B cell (primary cell): ENCODE measurements at regions not wholly inside any gene's neighbourhood (a gene's known extent, or its start where the extent isn't known, plus 50 kb on each side); places are given as distances from the start of the nearest gene placed in this dataset.

Source experiments
- ATAC-seq: fragments of 200-7000 bp; cut with Tn5 transposase; one replicate; pipeline ENCODE4 v1.10.0; 2021; ENCODE audit warnings: low read depth, mild to moderate bottlenecking, moderate number of reproducible peaks, moderate library complexity
- CTCF ChIA-PET: fragments of 350-600 bp; sonication (Branson Sonifier 250); formaldehyde crosslinking; loops from one replicate; lab custom pipeline; 2021; ENCODE audit warnings: antibody characterized with exemption, inconsistent platforms; lab: Charles Lee
- POLR2A ChIA-PET: fragments of 350-600 bp; sonication (Branson Sonifier 250); formaldehyde crosslinking; loops from one replicate; lab custom pipeline; 2021; ENCODE audit warnings: antibody characterized with exemption; lab: Charles Lee
- DNase-seq: peaks from one replicate; pipeline ENCODE4 v3.0.0; 2013
- H2AFZ ChIP-seq: 2 replicates; pipeline ENCODE4 v1.6.1; 2012; ENCODE audit warnings: mild to moderate bottlenecking, low read depth, low read length; ENCODE audit not compliant: insufficient read depth, poor library complexity, severe bottlenecking
- H3K27ac ChIP-seq, 2 donors: 1 replicate in 1 of 2; 2 replicates in 1 of 2; pipeline ENCODE4 v1.5.1; 2012 to 2013; ENCODE audit warnings: low read length in 2 of 2, mild to moderate bottlenecking in 2 of 2, moderate library complexity in 1 of 2
- H3K27me3 ChIP-seq, 4 experiments: fragments of 200-600 bp in 1 of 4; sonication (generic) in 1 of 4; replicated peaks in 1 of 4; 1 replicate in 2 of 4; 2 replicates in 2 of 4; pipeline versions ENCODE4 v1.6.1 to v1.7.0; 2013 to 2016; ENCODE audit warnings: low read length in 3 of 4, mild to moderate bottlenecking in 2 of 4, mixed read lengths in 1 of 4, moderate library complexity in 1 of 4; ENCODE audit not compliant: insufficient read depth in 4 of 4, control insufficient read depth in 3 of 4; ENCODE audit errors: control extremely low read depth in 1 of 4
- H3K36me3 ChIP-seq, 2 experiments: replicated peaks in 1 of 2; 1 replicate in 1 of 2; 2 replicates in 1 of 2; pipeline versions ENCODE4 v1.6.1 to v1.7.1; 2013; ENCODE audit warnings: low read length in 1 of 2; ENCODE audit not compliant: insufficient read depth in 2 of 2, control insufficient read depth in 1 of 2; ENCODE audit errors: control extremely low read depth in 1 of 2, extremely low read depth in 1 of 2
- H3K4me1 ChIP-seq, 2 donors: fragments of 200-600 bp in 1 of 2; sonication (generic) in 1 of 2; 1 replicate in 1 of 2; 2 replicates in 1 of 2; pipeline versions ENCODE4 v1.5.1 to v1.6.1; 2013 to 2017; ENCODE audit warnings: low read length in 2 of 2; ENCODE audit not compliant: control insufficient read depth in 2 of 2, insufficient read depth in 2 of 2
- H3K4me2 ChIP-seq: replicated peaks from 2 replicates; pipeline ENCODE3; 2012; ENCODE audit warnings: mild to moderate bottlenecking, low read depth, low read length; ENCODE audit not compliant: poor library complexity, severe bottlenecking
- H3K4me3 ChIP-seq, 5 experiments: fragments of 200-600 bp in 1 of 5; sonication (generic) in 1 of 5; 1 replicate in 3 of 5; 2 replicates in 2 of 5; pipeline versions ENCODE4 v1.5.1 to v1.7.0; 2011 to 2016; ENCODE audit warnings: low read length in 4 of 5, mild to moderate bottlenecking in 4 of 5, low read depth in 2 of 5, control low read depth in 1 of 5, moderate library complexity in 1 of 5; ENCODE audit not compliant: insufficient read depth in 1 of 5; ENCODE audit errors: control extremely low read depth in 1 of 5, extremely low read depth in 1 of 5
- H3K79me2 ChIP-seq: fragments of 200-600 bp; sonication (generic); one replicate; pipeline ENCODE4 v1.6.0; 2016; ENCODE audit warnings: low read length; ENCODE audit not compliant: control insufficient read depth, insufficient read depth
- H3K9ac ChIP-seq: fragments of 200-600 bp; sonication (generic); 2 replicates; pipeline ENCODE4 v1.6.1; 2017; ENCODE audit warnings: mild to moderate bottlenecking, low read length, moderate library complexity
- H3K9me3 ChIP-seq, 3 donors: one replicate each; pipeline versions ENCODE4 v1.6.1 to v1.7.1; 2013; ENCODE audit warnings: low read length in 2 of 3; ENCODE audit not compliant: control insufficient read depth in 2 of 3, insufficient read depth in 1 of 3; ENCODE audit errors: control extremely low read depth in 1 of 3
- H4K20me1 ChIP-seq: 2 replicates; pipeline ENCODE4 v1.6.0; 2012; ENCODE audit warnings: mild to moderate bottlenecking, low read length; ENCODE audit not compliant: insufficient read depth, control insufficient read depth, poor library complexity, severe bottlenecking
- H3K27ac Mint-ChIP-seq: one replicate; pipeline ENCODE4 v1.8.0; 2021; ENCODE audit warnings: mixed read lengths
- H3K27me3 Mint-ChIP-seq: one replicate; pipeline ENCODE4 v1.8.0; 2021; ENCODE audit warnings: mixed read lengths
- H3K4me1 Mint-ChIP-seq: one replicate; pipeline ENCODE4 v1.8.0; 2021; ENCODE audit warnings: mixed read lengths
- H3K4me3 Mint-ChIP-seq: one replicate; pipeline ENCODE4 v1.8.0; 2021; ENCODE audit warnings: mixed read lengths
- H3K9me3 Mint-ChIP-seq: one replicate; pipeline ENCODE4 v1.8.0; 2022; ENCODE audit warnings: mixed read lengths; ENCODE audit not compliant: insufficient read depth
- EZH2 ChIP-seq: IDR thresholded peaks from 2 replicates; pipeline ENCODE4 v1.6.1; 2012; ENCODE audit warnings: borderline replicate concordance, low read depth, mild to moderate bottlenecking, moderate library complexity, low read length; ENCODE audit not compliant: insufficient read depth, poor library complexity, severe bottlenecking
- WGBS: methylation state at CpG from one replicate; pipeline ENCODE4 v1.1.5; 2013; ENCODE audit warnings: missing lambda C conversion rate; ENCODE audit not compliant: insufficient coverage; 5-methylcytosine and 5-hydroxymethylcytosine counted together
- intact Hi-C: fragments of 100-400 bp; cut with micrococcal nuclease; formaldehyde crosslinking; loops from one replicate; pipeline ENCODE4 v1.10.0; 2022
- TF ChIP-seq, protein P1 (sequence below): fragments of 200-600 bp; IDR thresholded peaks from one replicate; pipeline ENCODE4 v1.8.0; 2022; ENCODE audit warnings: antibody characterized with exemption, mild to moderate bottlenecking

DNA sequence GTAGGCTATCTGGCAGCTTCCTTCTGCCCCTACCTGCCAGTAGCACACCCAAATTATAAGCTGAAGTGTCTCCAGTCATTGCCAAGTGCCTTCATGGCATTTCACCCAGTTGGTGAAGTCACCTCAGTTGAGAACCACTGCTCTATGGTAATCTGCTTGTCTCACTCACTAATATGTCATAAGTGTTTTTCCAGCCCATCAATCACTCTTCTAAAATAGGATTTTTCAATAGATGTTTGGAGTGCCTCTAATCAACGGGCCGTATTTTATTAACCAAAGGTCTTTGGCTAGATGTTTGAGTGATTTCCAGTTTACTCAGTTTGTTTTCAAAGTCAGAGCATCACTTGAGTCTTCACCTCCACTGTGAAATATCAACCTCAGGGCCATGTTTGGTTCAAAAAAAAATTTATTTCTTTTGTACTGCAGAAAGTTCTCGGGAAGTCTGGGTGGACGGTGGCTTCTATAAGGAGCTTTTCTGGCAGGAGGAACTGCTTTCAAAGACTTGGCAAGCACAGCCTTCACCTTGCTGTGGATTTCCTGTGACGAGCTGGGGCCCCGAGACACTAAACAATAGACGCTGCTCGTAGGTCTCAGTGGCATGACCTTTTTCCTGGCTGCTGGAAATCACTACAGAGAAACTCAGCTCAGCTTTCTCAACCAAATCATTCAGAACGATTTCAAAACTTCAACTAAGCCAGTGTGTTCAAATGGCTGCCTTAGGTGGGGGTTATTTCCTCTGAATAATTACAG, 95.2 kb upstream of the FOXF1 start:
- H3K79me2 ChIP-seq = no peaks in the 10 kb centered on the region
- peaks cover 0 to 14% (median 4%) of the 10 kb centered on the region in 3 donors for H3K9me3 ChIP-seq
- intact Hi-C loops = no loop called here
- no peak overlapping the region for H2AFZ ChIP-seq
- H4K20me1 ChIP-seq = no peaks in the 10 kb centered on the region
- no peaks in the 10 kb centered on the region for H3K36me3 ChIP-seq
- H3K4me2 ChIP-seq = no peak overlapping the region
- H3K4me3 Mint-ChIP-seq = no peak overlapping the region
- ATAC-seq (no peak), DNase-seq (no peak)
- 10% methylated on average over 2 of the region's 9 CpGs for WGBS
- ChIA-PET CTCF (no interaction called here), POLR2A (no interaction called here)
- peaks cover 2% of the 10 kb centered on the region for H3K9me3 Mint-ChIP-seq
- no peak overlapping the region for H3K4me3 ChIP-seq
- no peak overlapping the region for H3K27ac Mint-ChIP-seq
- no peaks in the 10 kb centered on the region for H3K4me1 ChIP-seq
- no peaks in the 10 kb centered on the region for H3K4me1 Mint-ChIP-seq
- peaks cover 0 to 3% (median under 1%) of the 10 kb centered on the region in 4 experiments for H3K27me3 ChIP-seq
- H3K27ac ChIP-seq = no peak overlapping the region
- no peak overlapping the region for H3K9ac ChIP-seq
- TF ChIP-seq, protein P1, sequence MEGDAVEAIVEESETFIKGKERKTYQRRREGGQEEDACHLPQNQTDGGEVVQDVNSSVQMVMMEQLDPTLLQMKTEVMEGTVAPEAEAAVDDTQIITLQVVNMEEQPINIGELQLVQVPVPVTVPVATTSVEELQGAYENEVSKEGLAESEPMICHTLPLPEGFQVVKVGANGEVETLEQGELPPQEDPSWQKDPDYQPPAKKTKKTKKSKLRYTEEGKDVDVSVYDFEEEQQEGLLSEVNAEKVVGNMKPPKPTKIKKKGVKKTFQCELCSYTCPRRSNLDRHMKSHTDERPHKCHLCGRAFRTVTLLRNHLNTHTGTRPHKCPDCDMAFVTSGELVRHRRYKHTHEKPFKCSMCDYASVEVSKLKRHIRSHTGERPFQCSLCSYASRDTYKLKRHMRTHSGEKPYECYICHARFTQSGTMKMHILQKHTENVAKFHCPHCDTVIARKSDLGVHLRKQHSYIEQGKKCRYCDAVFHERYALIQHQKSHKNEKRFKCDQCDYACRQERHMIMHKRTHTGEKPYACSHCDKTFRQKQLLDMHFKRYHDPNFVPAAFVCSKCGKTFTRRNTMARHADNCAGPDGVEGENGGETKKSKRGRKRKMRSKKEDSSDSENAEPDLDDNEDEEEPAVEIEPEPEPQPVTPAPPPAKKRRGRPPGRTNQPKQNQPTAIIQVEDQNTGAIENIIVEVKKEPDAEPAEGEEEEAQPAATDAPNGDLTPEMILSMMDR = no peak
- TF ChIP-seq EZH2 = no peak
- peaks cover 26% of the 10 kb centered on the region for H3K27me3 Mint-ChIP-seq

DNA sequence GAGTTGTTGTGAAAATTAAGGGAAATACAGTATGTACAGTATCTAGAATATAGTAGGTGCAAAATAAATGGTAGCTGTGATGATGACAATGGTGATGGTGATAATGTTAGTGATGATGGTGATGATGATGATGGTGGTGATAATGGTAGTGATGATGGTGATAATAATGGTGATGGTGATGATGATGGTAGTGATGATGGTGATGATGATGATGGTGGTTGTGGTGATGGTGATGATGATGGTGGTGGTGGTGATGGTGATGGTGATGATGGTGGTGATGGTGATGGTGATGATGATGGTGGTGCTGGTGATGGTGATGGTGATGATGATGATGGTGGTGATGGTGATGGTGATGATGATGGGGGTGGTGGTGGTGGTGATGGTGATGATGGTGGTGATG, 91.3 kb upstream of the FOXF1 start:
- peaks cover 0 to 14% (median 0%) of the 10 kb centered on the region in 3 donors for H3K9me3 ChIP-seq
- ChIA-PET POLR2A (no interaction called here), CTCF (no interaction called here)
- no peak for ATAC-seq
- no peak overlapping the region for H3K9ac ChIP-seq
- no peaks in the 10 kb centered on the region for H3K4me1 ChIP-seq
- no peaks in the 10 kb centered on the region for H3K79me2 ChIP-seq
- H3K4me3 ChIP-seq = no peak overlapping the region
- Mint-ChIP-seq H3K4me3 (no peak overlapping the region), H3K9me3 (peaks cover 2% of the 10 kb centered on the region), H3K27me3 (peaks cover 21% of the 10 kb centered on the region), H3K27ac (no peak overlapping the region), H3K4me1 (no peaks in the 10 kb centered on the region)
- H2AFZ ChIP-seq = no peak overlapping the region
- no peaks in the 10 kb centered on the region for H3K27me3 ChIP-seq
- intact Hi-C loops = no loop called here
- no peaks in the 10 kb centered on the region for H4K20me1 ChIP-seq
- H3K27ac ChIP-seq = no peak overlapping the region
- no peaks in the 10 kb centered on the region for H3K36me3 ChIP-seq
- TF ChIP-seq EZH2 = no peak
- TF ChIP-seq, protein P1 = no peak
- DNase-seq = no peak
- no peak overlapping the region for H3K4me2 ChIP-seq
